Keratinocyte (primary cell): ENCODE measurements at regions not wholly inside any gene's neighbourhood (a gene's known extent, or its start where the extent isn't known, plus 50 kb on each side); places are given as distances from the start of the nearest gene placed in this dataset.

Experiments used
- DNase-seq: peaks from one replicate; pipeline ENCODE4 v3.0.0-alpha.2; 2011; ENCODE audit warnings: low read depth, missing footprints, low spot score
- FAIRE-seq: peaks from 2 replicates; lab custom pipeline; 2011; peaks lifted over from hg19 to GRCh38; lab: Jason Lieb, UNC
- H2AFZ ChIP-seq: 2 replicates; pipeline ENCODE4 v1.6.0; 2012; ENCODE audit warnings: low read length, control low read depth, inconsistent platforms; ENCODE audit not compliant: control insufficient read depth
- H3K27ac ChIP-seq: 2 replicates; pipeline ENCODE4 v1.5.1; 2011; ENCODE audit warnings: low read length; ENCODE audit not compliant: control insufficient read depth, insufficient read depth
- H3K27me3 ChIP-seq: 3 replicates; pipeline ENCODE4 v1.6.0; 2011; ENCODE audit warnings: low read length; ENCODE audit not compliant: control insufficient read depth, insufficient read depth; ENCODE audit errors: extremely low read depth
- H3K36me3 ChIP-seq, 2 experiments: 2 replicates in 1 of 2; 3 replicates in 1 of 2; pipeline ENCODE4 v1.5.1; 2011; ENCODE audit warnings: low read length in 2 of 2, mild to moderate bottlenecking in 1 of 2; ENCODE audit not compliant: control insufficient read depth in 2 of 2, insufficient read depth in 2 of 2; ENCODE audit errors: extremely low read depth in 1 of 2
- H3K4me1 ChIP-seq: 3 replicates; pipeline ENCODE4 v1.5.1; 2011; ENCODE audit warnings: low read length; ENCODE audit not compliant: control insufficient read depth, insufficient read depth; ENCODE audit errors: extremely low read depth
- H3K4me2 ChIP-seq: 3 replicates; pipeline ENCODE4 v1.6.0; 2011; ENCODE audit warnings: low read depth, low read length; ENCODE audit not compliant: control insufficient read depth, insufficient read depth; ENCODE audit errors: extremely low read depth
- H3K4me3 ChIP-seq, 3 experiments: fragments of 200-600 bp in 1 of 3; sonication (generic) in 1 of 3; 2 replicates in 2 of 3; 3 replicates in 1 of 3; pipeline ENCODE4 v1.5.1; 2011 to 2016; ENCODE audit warnings: low read length in 3 of 3, mild to moderate bottlenecking in 3 of 3, control low read depth in 2 of 3, inconsistent platforms in 1 of 3, low read depth in 1 of 3, mixed read lengths in 1 of 3, mixed run types in 1 of 3, moderate library complexity in 1 of 3; ENCODE audit not compliant: control insufficient read depth in 2 of 3, insufficient read depth in 2 of 3; ENCODE audit errors: extremely low read depth in 1 of 3
- H3K79me2 ChIP-seq: 2 replicates; pipeline ENCODE4 v1.6.0; 2012; ENCODE audit warnings: low read length; ENCODE audit not compliant: control insufficient read depth, insufficient read depth
- H3K9ac ChIP-seq: 3 replicates; pipeline ENCODE4 v1.6.0; 2011; ENCODE audit warnings: low read length; ENCODE audit not compliant: control insufficient read depth, insufficient read depth; ENCODE audit errors: extremely low read depth
- H3K9me1 ChIP-seq: 3 replicates; pipeline ENCODE4 v1.6.0; 2011; ENCODE audit warnings: low read length; ENCODE audit not compliant: control insufficient read depth, insufficient read depth; ENCODE audit errors: extremely low read depth
- H3K9me3 ChIP-seq: 2 replicates; pipeline ENCODE4 v1.5.1; 2012; ENCODE audit warnings: low read depth, low read length; ENCODE audit not compliant: control insufficient read depth
- H4K20me1 ChIP-seq: 3 replicates; pipeline ENCODE4 v1.6.0; 2011; ENCODE audit warnings: low read length; ENCODE audit not compliant: control insufficient read depth, insufficient read depth; ENCODE audit errors: extremely low read depth
- CTCF ChIP-seq, 3 experiments: IDR thresholded peaks in 1 of 3; conservative IDR thresholded peaks in 1 of 3; optimal IDR thresholded peaks in 1 of 3; 2 replicates in 2 of 3; 3 replicates in 1 of 3; pipeline versions ENCODE3 to v1.5.1; 2011; ENCODE audit warnings: low read length in 3 of 3, mild to moderate bottlenecking in 3 of 3, moderate library complexity in 2 of 3, control low read depth in 1 of 3, inconsistent platforms in 1 of 3; ENCODE audit not compliant: insufficient read depth in 2 of 3; ENCODE audit errors: extremely low read depth in 1 of 3
- EZH2 ChIP-seq: IDR thresholded peaks from one replicate; pipeline ENCODE4 v1.6.1; 2012; ENCODE audit warnings: inconsistent platforms, mild to moderate bottlenecking, low read length, moderate library complexity
- dilution Hi-C: fragments of 300-500 bp; cut with MboI; formaldehyde crosslinking; loops from one replicate; pipeline ENCODE4 v1.7.0; 2020; ENCODE audit warnings: low sequenced_read_pairs; ENCODE audit not compliant: extremely low pct_ligation_motif_present

DNA sequence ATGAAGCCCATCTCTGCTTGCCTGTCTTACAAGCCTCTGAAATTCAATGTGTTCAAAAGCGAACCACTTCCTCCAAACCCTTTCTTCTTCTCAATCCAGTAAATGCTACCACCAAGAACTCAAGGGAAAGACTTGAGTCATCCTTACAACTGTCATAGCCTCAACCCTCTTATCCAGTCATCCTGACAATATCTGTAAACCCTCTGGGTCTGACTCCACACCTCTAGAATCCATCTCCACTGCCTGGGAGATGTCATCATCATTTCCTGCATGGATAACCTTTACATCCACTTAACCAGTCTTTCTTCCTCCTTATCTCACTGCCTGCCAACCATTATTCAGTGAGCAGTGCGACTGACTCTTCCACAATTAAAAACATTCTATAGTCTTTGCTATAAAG, 441.1 kb downstream of the SETD4 start:
- Histone ChIP-seq H3K4me2 (no peak overlapping the region), H3K79me2 (no peaks in the 10 kb centered on the region), H3K9me3 (peaks cover 3% of the 10 kb centered on the region), H3K4me1 (peaks cover 25% of the 10 kb centered on the region), H3K27me3 (no peaks in the 10 kb centered on the region), H2AFZ (no peak overlapping the region), H3K27ac (peak overlapping the region; percentile 16), H3K9me1 (no peaks in the 10 kb centered on the region), H3K36me3 (no peaks in the 10 kb centered on the region), H3K9ac (no peak overlapping the region), H3K4me3 (no peak overlapping the region), H4K20me1 (no peaks in the 10 kb centered on the region)
- DNase-seq = peak; percentile 48
- dilution Hi-C loops = no loop called here
- TF ChIP-seq CTCF (optimal IDR thresholded peaks at IDR 0.05 in 1 of 3, IDR thresholded peaks at IDR 0.05 in 1 of 3, conservative IDR thresholded peaks at IDR 0.05 in 1 of 3; ENCODE audit: extremely low read depth in 1 of 3, insufficient read depth in 2 of 3, low read length in 3 of 3) (no peak), EZH2 (no peak)
- FAIRE-seq = peak; percentile 95

- H3K9ac ChIP-seq = no peak overlapping the region
- H3K79me2 ChIP-seq = no peaks in the 10 kb centered on the region
- H3K36me3 ChIP-seq = no peaks in the 10 kb centered on the region
- H2AFZ ChIP-seq = no peak overlapping the region
- no peak overlapping the region for H3K27ac ChIP-seq
- H4K20me1 ChIP-seq = no peaks in the 10 kb centered on the region
- no peak for FAIRE-seq
- peaks cover 3% of the 10 kb centered on the region for H3K9me3 ChIP-seq
- H3K27me3 ChIP-seq = no peaks in the 10 kb centered on the region
- no peak for DNase-seq
- dilution Hi-C loops = no loop called here
- no peak overlapping the region for H3K4me2 ChIP-seq
- no peak overlapping the region for H3K4me3 ChIP-seq
- no peaks in the 10 kb centered on the region for H3K9me1 ChIP-seq
- TF ChIP-seq CTCF (optimal IDR thresholded peaks at IDR 0.05 in 1 of 3, IDR thresholded peaks at IDR 0.05 in 1 of 3, conservative IDR thresholded peaks at IDR 0.05 in 1 of 3; ENCODE audit: extremely low read depth in 1 of 3, insufficient read depth in 2 of 3, low read length in 3 of 3) = no peak
- no peak for TF ChIP-seq EZH2
- peaks cover 25% of the 10 kb centered on the region for H3K4me1 ChIP-seq
Measured at GRCh38 chr21:35617491-35617890, 442.8 kb downstream of the SETD4 start.
